Retina (tissue), 1 donor: ENCODE measurements at regions not wholly inside any gene's neighbourhood (a gene's known extent, or its start where the extent isn't known, plus 50 kb on each side); places are given as distances from the start of the nearest gene placed in this dataset.
"Not testable (repeated sequence)": the region's sequence is repeated elsewhere in the genome, so short reads cannot be mapped to it uniquely, and the experiment has no call there.

Experiments used
- DNase-seq: peaks from one replicate; pipeline ENCODE4 v3.0.0-alpha.2; 2016

DNA sequence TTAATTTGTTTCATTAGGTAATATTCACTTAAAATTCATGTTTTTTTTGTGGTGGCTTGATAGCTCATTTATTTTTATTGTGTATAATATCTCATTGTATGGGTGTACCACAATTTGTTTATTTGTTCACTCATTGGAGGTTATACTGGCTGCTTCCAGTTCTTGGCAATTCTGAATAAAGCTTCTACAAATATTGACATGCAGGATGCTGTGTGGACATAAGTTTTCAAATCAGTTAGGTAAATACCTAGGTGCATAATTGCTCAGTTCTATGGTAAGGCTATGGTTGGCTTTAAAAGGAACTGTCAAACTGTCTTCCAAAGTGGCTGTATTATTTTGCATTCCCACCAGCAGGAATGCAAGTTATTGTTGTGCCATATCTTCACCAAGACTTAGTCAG, 504.5 kb upstream of the GALNTL6 start:
- DNase-seq = no peak

DNA sequence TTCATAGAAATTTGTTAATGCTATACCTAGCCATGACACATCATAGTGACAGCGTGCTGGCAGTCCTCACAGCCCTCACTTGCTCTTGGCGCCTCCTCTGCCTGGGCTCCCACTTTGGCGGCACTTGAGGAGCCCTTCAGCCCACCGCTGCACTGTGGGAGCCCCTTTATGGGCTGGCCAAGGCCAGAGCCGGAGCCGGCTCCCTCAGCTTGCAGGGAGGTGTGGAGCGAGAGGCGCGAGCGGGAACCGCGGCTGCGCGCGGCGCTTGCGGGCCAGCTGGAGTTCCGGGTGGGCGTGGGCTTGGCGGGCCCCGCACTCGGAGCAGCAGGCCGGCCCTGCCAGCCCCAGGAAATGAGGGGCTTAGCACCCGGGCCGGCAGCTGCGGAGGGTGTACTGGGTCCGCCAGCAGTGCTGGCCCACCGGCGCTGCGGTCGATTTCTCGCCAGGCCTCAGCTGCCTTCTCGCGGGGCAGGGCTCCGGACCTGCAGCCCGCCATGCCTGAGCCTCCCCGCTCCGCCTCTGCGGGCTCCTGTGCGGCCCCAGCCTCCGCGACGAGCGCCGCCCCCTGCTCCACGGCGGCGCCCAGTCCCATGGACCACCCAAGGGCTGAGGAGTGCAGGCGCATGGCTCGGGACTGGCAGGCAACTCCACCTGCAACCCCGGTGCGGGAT, 515.0 kb upstream of the GALNTL6 start:
- DNase-seq = not testable (repeated sequence)

DNA sequence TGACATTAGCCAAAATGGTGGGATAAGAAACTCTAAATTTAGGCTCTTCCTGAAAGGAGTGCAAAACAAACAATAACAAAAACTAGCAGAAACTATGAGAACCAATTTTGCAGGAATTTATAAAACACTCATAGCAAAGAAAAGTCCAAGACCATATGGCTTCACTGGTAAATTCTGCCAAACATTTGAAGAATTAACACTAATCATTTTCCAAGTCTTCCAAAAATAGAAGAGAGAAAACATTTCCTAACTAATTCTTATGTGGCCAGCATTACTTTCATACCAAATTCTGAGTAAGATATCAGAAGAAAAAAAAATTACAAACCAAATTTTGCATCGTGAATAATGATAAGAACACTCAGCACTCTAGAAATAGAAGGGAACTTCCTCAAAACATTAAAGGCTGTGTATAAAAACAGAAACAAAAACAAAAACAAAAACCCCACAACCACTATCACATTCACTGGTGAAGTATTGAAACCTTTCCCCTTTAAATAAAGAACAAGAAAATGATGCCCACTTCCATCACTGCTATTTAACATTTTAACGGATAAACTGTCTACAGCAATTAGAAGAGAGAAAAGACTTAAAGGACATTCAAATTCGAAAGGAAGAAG, 524.3 kb upstream of the GALNTL6 start:
- DNase-seq = no peak

DNA sequence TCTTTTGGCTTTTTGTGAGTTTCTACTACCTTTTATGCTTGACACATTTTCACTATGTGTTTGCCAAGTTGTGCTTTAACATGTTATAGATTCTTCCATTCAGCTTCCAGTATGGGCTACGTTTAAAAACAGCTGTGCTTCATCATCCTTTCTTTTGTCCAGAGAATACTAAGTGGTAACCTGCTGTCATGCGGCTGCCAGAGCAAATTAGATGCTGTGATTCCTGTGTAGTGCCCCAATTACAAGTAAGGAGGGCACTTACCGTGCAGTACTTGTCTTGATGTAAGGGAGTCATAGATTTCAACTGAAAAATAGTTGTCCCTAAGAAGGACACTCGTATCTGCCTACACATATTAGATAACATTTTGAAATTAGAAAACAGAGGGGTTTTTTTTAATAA, 531.8 kb upstream of the GALNTL6 start:
- peak; percentile 37 for DNase-seq

DNA sequence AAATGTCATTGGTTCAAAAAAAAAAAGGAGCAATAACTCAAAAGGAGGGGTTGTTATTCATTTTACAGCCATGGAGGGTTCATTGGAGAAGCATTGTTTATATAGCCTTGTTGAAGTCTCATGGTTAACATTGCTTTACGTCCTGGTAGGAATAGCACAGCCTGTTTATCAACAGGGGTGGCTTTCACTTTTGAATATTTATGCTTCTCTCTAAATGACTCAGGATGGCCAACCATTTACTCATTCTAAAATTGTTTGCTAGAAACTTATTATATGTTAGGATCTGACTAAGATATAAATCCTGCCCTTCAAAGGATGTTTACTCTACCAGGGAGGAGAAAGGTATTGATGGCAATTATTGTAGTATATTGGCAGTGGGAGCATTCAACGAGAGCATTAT, 534.1 kb upstream of the GALNTL6 start:
- no peak for DNase-seq

DNA sequence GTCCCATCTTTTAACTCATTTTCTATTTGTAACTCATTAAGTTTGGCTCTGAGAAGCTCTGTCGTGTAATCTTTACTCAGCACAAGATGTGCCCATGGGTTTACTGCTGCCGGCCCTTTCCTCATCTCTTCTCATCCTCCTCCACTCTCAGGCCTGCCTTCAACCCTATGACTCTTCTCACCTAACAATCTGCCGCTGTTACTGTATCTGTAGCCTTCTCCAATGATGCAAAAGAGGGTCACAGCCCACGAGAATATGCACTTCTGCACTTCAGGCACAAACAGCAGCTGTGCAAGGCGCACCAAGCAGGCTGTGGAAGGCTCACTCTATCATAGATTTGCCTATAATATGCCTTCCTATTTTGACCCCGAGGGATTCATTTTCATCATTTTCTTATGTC, 546.5 kb upstream of the GALNTL6 start:
- DNase-seq = peak; percentile 57

DNA sequence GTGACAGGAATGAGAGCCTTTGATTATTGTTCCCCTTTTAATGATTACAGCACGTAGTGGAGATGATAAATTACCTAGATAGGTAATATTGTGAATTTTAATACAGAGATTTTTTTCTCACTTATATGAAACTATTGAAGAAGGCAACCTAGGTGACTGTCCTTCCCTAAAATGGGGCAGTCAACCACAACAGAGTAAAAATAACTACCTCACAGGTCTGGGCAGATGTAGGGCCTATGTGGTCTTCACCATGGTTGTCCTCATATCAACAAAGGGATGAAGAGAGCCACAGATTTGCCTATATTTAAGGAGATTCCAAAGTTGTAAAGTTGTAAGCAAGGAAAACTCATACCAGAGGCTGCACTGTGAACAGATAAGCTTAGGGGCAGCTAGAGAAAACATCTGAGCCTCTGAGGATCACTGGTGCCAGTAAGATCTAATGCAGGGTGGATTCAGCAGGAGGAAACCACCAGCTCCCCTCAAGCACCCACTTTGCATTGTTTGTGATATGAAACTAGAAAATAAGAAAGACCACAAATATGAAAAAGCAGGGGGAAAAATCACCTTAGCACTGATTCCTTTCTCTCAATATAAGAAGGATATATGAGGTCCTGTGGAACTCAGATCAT, 547.9 kb upstream of the GALNTL6 start:
- DNase-seq = no peak

DNA sequence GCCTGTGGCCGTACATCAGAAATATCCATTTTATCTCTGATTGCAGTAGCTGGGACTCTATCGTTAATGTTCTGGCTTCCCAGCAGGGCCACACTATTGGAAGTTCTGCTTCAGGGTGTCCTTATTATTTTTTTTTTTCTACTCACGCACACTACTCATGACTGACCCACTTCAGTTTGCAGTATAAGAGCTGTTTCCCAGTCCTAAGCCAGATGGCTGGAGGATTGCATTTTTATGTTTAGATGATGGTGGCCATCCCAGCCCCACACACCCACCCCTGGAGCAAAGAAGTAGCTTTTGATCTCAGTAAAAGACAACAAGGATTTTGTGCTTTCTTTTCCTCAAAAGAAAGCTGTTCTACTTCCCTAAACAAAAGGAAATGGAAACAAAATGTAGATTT, 557.0 kb upstream of the GALNTL6 start:
- no peak for DNase-seq

DNA sequence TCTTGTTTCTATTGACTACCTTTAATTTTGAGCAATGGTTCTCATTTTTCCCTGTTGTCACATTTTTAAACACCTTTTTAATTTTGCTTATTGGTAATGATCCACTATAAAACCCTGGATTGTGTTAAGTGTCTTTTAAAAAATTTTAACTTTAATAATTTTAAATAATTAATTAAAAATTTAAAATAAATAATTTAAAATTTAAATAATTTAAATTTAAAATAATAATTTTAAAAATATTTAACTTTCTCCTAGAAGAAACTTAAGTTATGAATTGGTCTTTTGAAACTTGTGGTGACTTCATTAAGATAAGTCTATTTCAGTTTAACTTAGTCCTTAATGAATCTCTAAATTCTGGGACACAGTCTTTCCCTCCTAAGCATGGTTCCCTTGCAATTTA, 566.3 kb upstream of the GALNTL6 start:
- DNase-seq = no peak

DNA sequence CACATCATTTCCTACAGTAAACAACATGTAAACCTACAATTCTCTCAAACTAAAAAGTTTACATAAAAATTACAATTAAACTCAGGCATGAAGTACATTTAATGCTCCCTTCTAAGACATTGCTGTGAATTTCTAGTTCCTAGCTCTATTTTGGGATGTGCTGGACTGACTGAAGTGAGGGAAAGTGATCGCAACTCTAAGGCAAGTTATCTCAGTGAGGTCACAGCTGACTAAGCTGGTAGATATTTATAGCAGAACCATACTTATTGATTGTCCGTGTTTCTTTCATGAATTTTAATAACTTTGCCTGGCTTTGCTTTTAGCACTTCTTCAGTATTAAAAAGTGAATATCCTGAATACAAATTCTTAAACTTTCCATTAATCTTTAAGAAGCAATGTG, 570.4 kb upstream of the GALNTL6 start:
- no peak for DNase-seq

DNA sequence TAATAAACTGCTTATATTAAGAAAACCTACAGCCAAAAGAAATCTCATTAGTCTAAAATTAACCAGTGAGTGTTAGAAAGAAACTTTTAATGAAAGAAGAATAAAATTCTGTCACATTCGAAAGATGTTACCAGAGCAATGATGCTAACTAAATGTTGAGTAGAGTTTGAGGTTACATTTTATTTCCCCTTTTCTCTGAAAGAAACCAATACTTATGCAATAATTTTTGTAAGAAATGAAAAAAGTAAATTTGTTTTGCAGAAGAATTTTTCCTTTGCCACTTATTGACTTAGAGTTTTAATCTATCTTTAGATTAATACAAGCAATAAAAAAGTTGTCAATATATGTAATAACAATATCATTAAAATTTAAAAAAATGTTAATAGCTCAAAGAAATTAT, 574.0 kb upstream of the GALNTL6 start:
- DNase-seq = no peak

DNA sequence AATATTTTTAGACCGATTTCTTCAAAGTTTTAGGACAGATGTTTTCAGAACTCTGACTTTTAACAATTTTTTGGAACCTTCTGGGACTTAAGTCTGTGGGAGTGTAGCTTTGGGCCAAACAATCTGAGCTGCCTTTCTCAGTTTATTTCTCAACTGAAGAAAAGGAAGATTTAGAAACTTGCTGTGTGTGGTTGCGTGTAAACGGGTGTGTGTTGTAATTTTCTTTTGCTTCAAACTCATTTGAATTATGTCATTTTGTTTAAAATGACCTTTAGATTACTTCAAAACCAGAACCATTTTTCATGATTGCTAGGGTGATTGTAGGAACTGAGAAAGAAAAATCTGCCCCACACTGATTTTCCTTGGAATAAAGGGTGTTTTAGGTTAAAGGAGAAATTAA, 577.7 kb upstream of the GALNTL6 start:
- no peak for DNase-seq

DNA sequence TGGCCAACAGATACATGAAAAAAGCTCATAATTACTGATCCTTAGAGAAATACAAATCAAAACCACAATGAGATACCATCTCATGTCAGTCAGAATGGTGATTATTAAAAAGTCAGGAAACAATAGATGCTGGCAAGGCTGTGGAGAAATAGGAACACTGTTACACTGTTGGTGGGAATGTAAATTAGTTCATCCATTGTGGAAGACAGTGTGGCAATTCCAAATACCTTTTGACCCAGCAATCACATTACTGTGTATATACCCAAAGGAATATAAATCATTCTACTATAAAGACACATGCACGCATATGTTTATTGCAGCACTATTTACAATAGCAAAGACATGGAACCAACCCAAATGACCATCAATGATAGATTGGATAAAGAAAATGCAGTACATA, 583.9 kb upstream of the GALNTL6 start:
- not testable (repeated sequence) for DNase-seq

DNA sequence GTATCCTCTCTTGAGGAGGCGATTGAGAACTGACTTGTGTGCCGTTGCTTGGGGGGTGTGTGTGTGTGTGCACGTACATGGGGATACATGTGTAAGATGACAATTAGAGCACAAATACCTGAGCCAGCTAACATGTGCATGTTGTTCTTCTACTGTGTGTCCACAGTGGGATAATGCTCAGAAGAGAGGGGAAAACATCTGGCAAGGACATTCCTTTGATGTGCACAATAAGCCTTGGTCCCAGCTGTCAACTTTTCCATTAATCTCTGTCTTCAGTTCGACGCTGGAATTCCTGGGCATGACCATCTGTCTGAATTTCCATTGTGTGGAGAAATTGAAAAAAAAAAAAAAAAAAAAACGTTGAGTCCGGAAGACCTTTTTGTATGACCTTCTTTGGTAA, 592.0 kb upstream of the GALNTL6 start:
- peak; percentile 8 for DNase-seq

DNA sequence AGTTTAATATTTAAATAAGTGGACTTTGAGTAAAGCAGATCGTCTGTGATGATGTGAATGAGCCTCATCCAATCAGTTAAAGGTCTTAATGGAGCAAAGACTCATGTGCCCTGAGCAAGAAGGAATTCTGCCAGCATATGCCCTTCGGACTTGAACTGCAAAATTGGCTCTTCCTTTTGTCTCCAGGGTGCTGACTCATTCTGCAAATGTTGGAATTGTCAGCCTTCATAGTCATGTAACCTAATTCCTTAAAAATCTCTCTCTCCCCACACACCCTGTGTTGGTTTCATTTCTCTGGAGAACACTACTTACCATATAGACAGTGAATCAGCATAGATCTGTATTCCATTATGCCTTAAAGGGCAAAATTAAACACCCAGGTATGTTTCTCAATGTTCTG, 609.8 kb upstream of the GALNTL6 start:
- DNase-seq = no peak

DNA sequence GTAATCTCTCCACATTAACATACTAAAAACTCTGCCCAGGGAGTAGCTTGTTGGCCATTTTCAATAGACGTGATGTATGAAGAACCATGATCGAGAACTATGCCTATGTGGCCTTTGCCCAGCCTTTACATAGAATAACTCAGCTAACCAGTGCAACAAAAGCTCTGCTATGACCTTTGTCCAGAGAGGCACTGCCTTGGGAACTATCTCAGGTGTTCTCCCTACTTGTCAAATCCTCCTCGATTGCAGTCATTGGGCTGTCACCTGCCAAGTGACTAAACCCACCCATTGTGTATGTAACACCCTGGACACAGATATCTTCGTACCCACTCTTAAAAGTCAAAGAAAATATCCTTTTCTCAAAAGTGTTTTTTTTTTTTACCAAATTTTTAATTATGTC, 610.3 kb upstream of the GALNTL6 start:
- no peak for DNase-seq

DNA sequence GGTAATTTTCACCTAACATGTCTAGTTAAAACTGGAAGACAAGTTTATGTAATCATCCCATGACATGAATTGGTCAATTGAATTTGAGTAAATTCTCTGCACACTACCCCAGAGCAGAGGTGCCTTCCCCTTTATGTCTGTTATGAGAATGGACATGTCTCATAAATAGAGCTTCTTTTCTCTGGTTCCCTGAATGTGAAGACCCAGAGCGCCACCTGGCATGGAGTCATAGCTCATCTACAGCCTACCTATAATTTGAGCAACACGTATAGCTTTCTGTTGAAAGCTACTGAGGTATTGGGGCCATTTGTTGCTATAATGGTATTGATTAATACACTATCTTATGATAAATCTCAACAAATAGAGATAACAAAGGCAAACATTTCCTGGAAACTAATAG, 626.5 kb upstream of the GALNTL6 start:
- no peak for DNase-seq

DNA sequence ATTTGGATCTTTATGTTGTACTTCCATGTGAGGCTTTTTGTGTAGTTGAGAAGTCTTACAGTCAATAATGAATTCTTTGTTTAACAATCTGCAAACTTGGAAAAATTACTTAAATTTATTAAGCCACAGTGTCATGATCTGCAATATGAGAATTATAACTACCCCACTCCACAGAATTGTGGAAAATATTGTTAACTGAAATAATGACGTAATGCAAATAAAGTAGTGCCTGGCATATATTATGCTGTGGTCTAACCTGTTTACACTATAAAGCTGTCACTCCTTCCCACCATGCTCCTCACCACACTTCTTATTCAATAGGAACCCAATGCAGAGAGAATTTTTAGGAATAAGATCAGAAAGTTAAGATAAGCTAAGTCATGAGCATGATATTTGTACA, 632.1 kb upstream of the GALNTL6 start:
- no peak for DNase-seq

DNA sequence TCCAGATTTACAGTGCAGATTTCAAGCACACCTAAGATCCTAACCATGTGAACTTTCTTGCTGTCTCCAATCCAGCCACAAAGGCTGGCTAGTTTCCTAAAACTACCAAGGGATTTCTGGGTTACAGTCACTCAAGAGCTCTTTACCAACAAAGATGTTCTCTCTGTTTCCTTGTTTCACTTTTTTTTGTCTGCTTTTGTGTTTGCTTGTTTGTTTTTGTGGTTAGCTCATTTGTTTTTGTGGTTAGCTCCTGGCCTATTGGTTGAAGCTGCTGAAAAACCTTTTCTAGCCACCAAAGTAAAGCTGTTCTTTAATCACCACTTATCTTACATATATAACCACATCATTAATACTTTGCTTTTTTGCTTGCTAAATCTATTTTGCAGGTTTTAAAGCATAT, 642.5 kb upstream of the GALNTL6 start:
- no peak for DNase-seq

DNA sequence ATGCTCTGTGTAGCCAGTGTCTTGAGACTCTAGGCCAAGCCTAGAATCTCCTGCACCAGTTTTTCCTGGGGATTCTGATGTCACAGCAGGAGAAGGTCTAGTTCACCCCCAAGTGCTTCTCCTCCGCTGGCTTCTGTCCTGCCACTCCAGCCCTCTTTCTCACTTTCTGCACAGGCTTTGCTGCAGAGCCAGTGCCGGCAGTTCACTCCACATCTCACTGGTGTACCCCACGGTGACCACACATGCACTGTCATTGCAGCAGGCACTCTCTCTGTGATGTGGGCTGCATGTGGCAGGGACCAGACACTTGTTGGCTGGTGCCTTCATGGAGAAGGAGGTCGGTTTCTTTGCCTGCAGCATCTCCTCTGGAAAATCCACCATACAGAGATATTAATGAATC, 643.8 kb upstream of the GALNTL6 start:
- DNase-seq = no peak

DNA sequence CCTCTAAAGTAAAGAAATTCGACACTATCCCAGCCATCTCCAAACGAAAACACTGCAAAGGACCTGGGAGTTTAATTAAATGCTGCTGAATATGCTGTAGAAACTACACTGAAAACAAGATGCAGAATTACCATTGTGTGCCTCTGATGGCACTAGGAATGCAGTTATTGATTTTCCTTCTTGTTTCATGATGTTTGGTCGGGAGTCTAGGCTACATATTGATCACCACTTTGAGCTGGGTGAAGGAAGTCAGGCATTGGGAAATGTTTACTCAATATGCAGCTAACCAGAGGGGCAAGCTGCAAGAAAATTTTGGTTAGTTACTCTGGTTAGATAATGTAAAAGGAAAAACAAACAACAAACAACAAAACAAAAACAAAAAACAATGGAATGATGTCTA, 650.7 kb upstream of the GALNTL6 start:
- DNase-seq = peak; percentile 6

DNA sequence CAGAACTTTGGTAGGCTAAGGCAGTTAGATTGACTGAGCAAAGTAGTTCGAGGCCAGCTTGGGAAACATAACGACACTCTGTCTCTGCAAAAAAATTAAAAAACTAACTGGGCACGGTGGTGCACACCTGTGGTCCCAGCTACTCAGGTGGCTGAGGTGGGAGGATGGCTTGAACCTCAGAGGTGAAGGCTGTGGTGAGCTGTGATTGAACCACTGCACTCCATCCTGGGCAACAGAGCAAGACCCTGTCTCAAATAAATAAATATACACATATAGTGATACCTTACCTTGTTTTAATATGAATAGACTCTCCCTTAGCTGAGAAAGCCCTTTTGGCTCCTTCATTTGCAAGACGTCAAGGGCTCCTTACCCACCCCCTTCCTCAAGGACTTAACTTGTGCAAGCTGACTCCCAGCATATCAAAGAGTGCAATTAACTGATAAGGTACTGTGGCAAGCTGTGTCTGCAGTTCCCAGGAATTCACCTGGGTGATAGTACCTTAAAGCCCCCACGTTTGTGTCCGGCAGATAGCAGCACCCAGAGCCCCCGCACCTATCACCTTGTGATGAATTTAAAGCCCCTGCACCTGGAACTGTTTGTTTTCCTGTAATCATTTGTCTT, 655.6 kb upstream of the GALNTL6 start:
- DNase-seq = no peak

DNA sequence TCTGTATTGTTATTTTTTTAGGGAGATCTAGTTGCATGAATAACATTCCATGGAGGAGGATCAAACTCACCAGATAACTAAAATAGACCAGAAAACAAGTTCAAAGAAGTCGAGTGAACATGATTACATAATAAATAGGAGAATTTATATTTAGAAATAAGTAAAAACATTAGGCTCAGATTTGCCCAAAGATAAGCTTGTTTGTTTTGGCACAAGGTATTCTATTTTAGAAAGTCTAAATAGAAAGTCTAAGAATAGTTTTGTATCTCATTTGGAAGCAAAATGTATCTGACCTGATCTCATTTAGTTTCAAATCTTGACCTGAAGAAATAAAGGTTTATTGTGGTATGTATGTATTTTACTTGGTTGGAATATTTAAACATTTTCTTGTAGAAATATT, 670.6 kb upstream of the GALNTL6 start:
- no peak for DNase-seq

DNA sequence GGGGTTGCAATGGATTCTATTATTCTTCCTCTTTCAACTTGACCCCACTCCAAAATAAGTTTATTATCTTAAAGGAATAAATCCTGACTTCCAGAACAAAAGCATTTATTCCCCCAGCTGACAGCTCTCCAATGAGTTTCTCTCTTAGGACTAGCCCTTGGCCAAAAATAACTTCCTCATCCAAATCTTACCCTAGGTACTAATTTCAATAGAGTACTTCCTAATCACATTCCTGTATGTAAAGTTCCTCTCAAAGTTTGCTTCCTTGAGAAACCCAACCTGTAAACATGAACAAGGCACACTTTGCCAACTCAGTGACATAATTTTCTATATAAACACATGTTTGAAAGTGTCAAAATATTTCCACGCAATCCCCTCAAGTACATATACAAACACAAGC, 671.2 kb upstream of the GALNTL6 start:
- DNase-seq = no peak
